Stimulated activated effector memory CD8-positive, alpha-beta T cell treated with anti-CD3 and anti-CD28 coated beads, Interleukin-12 subunit alpha, Interleukin-12 subunit beta, amount 100 ng/mL, for 72 hours (primary cell): ENCODE measurements at regions not wholly inside any gene's neighbourhood (a gene's known extent, or its start where the extent isn't known, plus 50 kb on each side); places are given as distances from the start of the nearest gene placed in this dataset.

ENCODE experiments used
- ATAC-seq: fragments of 150-1000 bp; cut with Tn5 transposase; 2 replicates; pipeline ENCODE4 v1.10.0; 2021
- DNase-seq, 2 donors: peaks; one replicate each; pipeline ENCODE4 v3.0.0; 2021 to 2022; ENCODE audit warnings: low spot score in 2 of 2
- H3K27ac Mint-ChIP-seq: one replicate; pipeline ENCODE4 v1.8.0; 2022; ENCODE audit warnings: mild to moderate bottlenecking, mixed read lengths
- H3K36me3 Mint-ChIP-seq: one replicate; pipeline ENCODE4 v1.8.0; 2022; ENCODE audit warnings: mild to moderate bottlenecking, mixed read lengths
- H3K4me1 Mint-ChIP-seq: one replicate; pipeline ENCODE4 v1.8.0; 2022; ENCODE audit warnings: mixed read lengths
- H3K4me3 Mint-ChIP-seq: one replicate; pipeline ENCODE4 v1.8.0; 2022; ENCODE audit warnings: mild to moderate bottlenecking, mixed read lengths
- H3K9me3 Mint-ChIP-seq: one replicate; pipeline ENCODE4 v1.8.0; 2022; ENCODE audit warnings: mixed read lengths

DNA sequence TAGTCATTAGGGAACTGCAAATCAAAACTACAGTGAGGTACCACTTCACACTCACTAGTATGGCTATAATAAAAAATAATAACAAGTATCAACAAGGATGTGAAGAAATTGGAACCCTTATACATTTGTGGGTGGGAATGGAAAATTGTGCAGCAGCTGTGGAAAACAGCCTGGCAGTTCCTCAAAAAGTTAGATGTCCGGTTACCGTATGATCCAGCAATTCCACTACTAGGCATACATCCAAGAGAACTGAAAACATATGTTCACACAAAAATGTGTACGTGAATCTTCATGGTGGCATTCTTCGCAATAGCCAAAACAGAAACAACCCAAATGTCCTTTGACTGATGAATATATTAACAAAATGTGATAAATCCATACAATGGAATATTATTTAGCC, 187.9 kb upstream of the LYSMD4 start:
- no peaks in the 10 kb centered on the region for H3K36me3 Mint-ChIP-seq

DNA sequence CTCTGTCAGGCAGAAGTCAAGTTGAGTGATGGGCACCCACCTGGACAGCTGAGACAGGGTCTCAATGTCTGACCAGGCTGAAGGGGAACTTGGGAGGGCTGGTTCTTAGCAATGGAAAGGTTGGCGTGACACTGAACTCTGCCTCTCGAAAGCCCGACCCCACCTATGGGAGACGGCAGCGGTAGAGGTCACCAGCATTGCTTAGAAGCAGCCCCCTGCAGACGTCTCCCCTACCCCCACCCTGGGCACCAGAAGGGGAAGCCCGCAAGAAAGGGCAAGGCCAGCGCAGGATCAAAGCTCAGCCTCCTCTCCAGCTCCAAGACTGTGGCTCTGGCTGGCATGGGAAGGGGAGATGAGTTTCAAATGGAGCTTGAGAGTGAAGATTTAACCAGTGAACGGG, 184.8 kb upstream of the LYSMD4 start:
- DNase-seq (no peak), ATAC-seq (no peak)
- Mint-ChIP-seq H3K36me3 (no peaks in the 10 kb centered on the region), H3K4me3 (no peak overlapping the region), H3K27ac (no peak overlapping the region), H3K4me1 (no peaks in the 10 kb centered on the region), H3K9me3 (no peaks in the 10 kb centered on the region)

More for the DNA sequence above, 187.9 kb upstream of the LYSMD4 start:
- no peaks in the 10 kb centered on the region for H3K4me1 Mint-ChIP-seq
- DNase-seq (no peak), ATAC-seq (no peak)
- H3K27ac Mint-ChIP-seq, result no peak overlapping the region
- no peak overlapping the region for H3K4me3 Mint-ChIP-seq
- H3K9me3 Mint-ChIP-seq, result no peaks in the 10 kb centered on the region

DNA sequence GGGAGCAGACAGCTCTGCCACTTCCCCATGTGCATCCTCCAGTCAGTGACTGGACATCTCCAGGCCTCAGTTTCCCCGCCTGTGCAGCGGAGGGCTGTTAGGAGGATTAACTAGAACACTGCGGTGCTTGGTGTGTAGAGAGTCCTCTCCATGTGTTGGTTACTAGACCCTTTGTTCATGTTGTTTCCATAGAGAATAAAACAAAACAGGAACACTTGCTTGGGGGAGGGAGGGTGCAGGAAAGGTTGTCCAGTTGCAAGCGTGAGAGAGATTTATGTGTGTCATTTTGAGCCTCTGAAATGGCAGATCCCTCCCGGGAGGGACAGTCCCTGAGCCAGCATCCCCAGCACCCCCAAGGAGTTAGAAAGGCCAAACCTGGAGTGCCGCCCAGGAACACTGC, 184.0 kb upstream of the LYSMD4 start:
- H3K36me3 Mint-ChIP-seq, result no peaks in the 10 kb centered on the region
- ATAC-seq, result no peak
- no peak overlapping the region for H3K4me3 Mint-ChIP-seq
- no peaks in the 10 kb centered on the region for H3K4me1 Mint-ChIP-seq
- no peaks in the 10 kb centered on the region for H3K9me3 Mint-ChIP-seq
- no peak overlapping the region for H3K27ac Mint-ChIP-seq
- no peak for DNase-seq

DNA sequence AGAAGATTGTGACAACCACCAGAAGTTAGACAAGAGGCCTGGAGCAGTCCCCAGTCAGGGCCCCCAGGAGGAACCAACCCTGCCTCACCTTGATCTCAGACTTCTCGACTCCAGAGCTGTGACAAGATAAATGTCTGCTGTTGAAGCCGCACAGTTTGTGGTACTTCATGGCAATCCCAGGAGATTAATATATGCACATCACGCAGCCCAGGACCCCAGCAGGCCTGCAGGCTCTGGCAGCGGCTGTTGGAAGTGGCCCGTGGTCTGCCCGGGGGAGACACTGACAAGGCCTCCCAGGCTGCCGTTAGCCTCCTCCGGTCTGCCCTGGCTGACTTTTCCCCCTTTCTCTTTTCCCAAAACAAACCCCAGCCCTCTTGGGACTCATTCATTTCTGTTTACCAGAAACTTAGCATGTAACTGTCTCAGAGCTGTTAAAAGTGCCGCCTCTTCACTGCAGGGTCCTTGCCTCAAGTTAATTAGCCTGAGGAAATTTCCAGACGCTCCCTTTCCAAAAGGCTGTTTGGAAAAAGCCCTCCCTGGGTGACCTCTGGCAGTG, 183.5 kb upstream of the LYSMD4 start:
- DNase-seq, result no peak
- no peak for ATAC-seq
- Mint-ChIP-seq H3K9me3 (no peaks in the 10 kb centered on the region), H3K4me1 (no peaks in the 10 kb centered on the region), H3K4me3 (no peak overlapping the region), H3K36me3 (no peaks in the 10 kb centered on the region), H3K27ac (no peak overlapping the region)

GRCh38 chr15:99914723-99915122, 181.5 kb upstream of the LYSMD4 start:
- no peak for DNase-seq

DNA sequence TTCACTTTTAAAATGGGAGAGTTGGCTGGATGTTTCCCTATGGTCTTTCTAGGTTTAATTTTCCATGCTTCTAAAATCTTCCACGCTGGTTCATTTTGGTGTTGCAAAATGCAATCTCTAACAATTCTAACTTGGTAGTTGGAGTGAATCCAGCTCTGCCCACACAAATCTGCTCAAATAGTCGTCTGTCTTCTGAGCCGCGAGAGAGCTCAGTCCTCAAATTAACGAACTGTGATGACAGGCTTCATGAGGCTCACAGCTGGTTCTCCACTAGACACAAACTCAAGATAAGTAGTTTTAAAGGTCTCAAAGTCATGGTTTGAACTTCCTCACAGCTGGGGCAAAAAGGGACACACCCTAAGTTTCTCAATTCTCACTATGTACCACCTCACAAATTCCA, 178.6 kb upstream of the LYSMD4 start:
- no peaks in the 10 kb centered on the region for H3K9me3 Mint-ChIP-seq
- H3K4me3 Mint-ChIP-seq, result no peak overlapping the region
- H3K36me3 Mint-ChIP-seq, result no peaks in the 10 kb centered on the region
- H3K27ac Mint-ChIP-seq, result no peak overlapping the region
- no peak for ATAC-seq
- DNase-seq, result no peak
- H3K4me1 Mint-ChIP-seq, result no peaks in the 10 kb centered on the region

More at GRCh38 chr15:99914723-99915122, 181.5 kb upstream of the LYSMD4 start:
- H3K4me3 Mint-ChIP-seq, result no peak overlapping the region
- no peaks in the 10 kb centered on the region for H3K4me1 Mint-ChIP-seq
- no peak for ATAC-seq
- no peaks in the 10 kb centered on the region for H3K9me3 Mint-ChIP-seq
- H3K36me3 Mint-ChIP-seq, result no peaks in the 10 kb centered on the region
- H3K27ac Mint-ChIP-seq, result no peak overlapping the region

DNA sequence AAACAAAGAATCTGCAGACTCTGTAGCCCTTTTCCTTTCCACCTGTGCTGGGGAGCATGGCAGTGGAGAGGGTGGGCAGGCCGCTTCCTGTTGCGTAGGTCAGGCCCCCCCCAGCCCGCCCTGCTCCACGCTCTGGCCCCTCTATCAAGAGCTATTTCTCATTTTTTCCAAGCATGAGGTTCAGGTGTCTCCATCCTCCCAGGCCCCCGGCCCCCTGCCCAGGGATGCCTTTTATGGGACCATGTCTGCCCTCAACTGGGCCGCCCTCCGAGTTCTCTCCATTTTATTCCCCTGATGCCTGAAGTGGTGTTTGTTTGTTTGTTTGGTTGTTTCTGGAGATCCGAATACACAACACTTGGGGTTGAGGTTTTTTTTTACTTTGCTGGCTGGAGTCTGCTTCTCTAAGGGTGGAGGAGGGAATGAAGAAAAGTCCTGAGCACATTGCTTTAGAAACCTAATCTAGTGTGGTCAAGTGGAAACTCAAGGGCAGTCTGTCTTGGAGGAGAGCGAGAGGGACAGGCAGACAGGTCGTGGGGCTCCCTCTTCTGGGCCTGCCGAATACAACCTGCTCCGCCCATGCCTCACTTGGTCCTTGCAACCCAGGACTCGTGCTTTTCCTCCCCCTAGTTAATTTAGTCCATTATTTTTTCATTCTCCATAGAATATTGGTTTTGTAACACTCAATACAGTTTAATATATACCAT, 176.5 kb upstream of the LYSMD4 start:
- H3K36me3 Mint-ChIP-seq, result no peaks in the 10 kb centered on the region
- H3K27ac Mint-ChIP-seq, result no peak overlapping the region
- no peaks in the 10 kb centered on the region for H3K9me3 Mint-ChIP-seq
- ATAC-seq (no peak), DNase-seq (no peak)
- H3K4me3 Mint-ChIP-seq, result no peak overlapping the region
- no peaks in the 10 kb centered on the region for H3K4me1 Mint-ChIP-seq

DNA sequence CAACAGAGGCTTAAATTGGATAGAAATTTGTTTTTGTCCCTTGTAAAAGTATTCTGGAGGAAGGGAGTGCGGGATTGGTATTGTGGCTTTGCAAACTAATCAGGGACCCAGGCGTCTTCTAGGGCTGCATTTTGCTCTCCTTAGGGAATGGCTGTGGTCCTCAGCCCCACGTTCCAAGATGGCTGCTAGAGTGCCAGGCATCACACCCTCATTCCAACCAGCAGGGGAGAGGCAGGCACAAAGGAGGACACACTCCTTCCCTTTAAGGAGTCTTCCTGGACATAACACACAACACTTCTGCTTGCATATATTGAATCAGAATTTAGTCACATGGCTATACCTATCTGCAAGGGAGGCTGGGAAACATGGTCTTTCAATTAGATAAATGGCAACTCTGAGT, 174.5 kb upstream of the LYSMD4 start:
- Mint-ChIP-seq H3K27ac (no peak overlapping the region), H3K36me3 (no peaks in the 10 kb centered on the region), H3K4me1 (no peaks in the 10 kb centered on the region), H3K4me3 (no peak overlapping the region), H3K9me3 (no peaks in the 10 kb centered on the region)
- ATAC-seq (no peak), DNase-seq (no peak)

DNA sequence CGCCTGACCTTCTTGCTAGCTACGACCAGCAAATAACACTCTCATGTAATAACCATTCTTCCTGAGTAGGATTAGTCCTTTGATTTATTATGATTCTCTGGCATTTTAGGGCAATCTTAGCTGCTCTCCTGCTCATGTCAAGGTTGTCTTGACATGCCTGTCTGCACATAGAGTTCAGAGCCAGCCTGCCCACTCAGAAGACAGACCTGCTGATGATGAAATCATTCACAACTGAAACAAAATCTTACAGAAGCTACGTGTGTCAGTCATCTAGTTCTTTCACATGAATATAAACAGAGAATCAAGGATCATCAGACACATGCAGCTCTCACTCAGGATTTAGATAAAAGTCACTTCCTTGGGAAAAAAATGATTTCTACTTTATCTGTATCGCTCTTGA, 173.6 kb upstream of the LYSMD4 start:
- DNase-seq (no peak), ATAC-seq (peak; percentile 60)
- Mint-ChIP-seq H3K4me3 (no peak overlapping the region), H3K27ac (no peak overlapping the region), H3K36me3 (no peaks in the 10 kb centered on the region), H3K9me3 (no peaks in the 10 kb centered on the region), H3K4me1 (no peaks in the 10 kb centered on the region)

GRCh38 chr15:99906311-99906710, 173.1 kb upstream of the LYSMD4 start:
- Mint-ChIP-seq H3K36me3 (no peaks in the 10 kb centered on the region), H3K9me3 (no peaks in the 10 kb centered on the region), H3K4me1 (no peaks in the 10 kb centered on the region), H3K27ac (no peak overlapping the region), H3K4me3 (no peak overlapping the region)
- DNase-seq (no peak), ATAC-seq (no peak)

DNA sequence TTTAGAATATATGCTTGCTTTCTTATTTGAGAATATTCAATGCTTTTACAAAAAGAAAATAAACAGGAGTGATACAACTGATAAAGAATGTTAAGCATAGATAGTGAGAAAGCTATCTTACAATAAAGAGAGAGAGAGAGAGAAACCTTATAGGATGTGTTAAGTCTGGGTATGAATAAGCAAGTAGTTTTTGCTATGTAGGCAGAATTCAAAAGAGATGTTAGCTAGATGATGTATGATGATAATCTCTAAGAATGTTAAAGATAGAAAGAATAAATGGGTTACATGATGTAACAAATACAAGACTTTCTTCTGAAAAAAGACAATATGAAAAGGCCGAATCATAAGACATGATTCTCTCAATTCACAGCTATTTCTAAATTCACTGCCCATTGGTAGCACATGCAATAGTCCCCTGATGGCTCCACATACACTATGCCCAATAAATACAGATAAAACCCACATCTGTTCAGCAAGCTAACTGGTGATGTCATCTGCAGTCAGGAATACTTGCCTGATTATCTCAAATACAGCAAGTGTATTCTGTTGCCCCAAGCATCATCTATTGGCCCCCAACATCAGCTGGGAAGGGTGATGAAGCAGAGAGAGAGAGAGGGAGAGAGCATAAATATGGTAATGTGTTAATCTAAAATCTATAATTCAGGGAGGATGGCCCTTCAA, 169.2 kb upstream of the LYSMD4 start:
- ATAC-seq, result no peak
- DNase-seq, result no peak
- Mint-ChIP-seq H3K36me3 (no peaks in the 10 kb centered on the region), H3K4me3 (no peak overlapping the region), H3K27ac (no peak overlapping the region), H3K4me1 (no peaks in the 10 kb centered on the region), H3K9me3 (no peaks in the 10 kb centered on the region)

DNA sequence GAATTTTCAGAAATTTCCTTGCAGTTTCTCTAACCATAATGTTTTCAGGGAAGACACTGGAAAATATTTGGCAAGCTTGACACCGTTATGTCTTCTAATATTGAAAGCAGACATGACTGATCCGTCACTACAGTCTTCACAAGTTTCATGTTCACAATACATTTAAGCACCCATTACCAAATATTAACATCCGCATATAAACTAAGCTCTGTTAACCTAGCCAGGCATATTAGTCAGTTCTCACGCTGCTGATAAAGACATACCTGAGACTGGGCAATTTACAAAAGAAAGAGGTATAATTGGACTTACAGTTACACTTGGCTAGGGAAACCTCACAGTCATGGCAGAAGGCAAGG, 162.7 kb upstream of the LYSMD4 start:
- Mint-ChIP-seq H3K9me3 (peaks cover 4% of the 10 kb centered on the region), H3K4me1 (no peaks in the 10 kb centered on the region), H3K36me3 (no peaks in the 10 kb centered on the region), H3K4me3 (no peak overlapping the region), H3K27ac (no peak overlapping the region)
- ATAC-seq (no peak), DNase-seq (no peak)

DNA sequence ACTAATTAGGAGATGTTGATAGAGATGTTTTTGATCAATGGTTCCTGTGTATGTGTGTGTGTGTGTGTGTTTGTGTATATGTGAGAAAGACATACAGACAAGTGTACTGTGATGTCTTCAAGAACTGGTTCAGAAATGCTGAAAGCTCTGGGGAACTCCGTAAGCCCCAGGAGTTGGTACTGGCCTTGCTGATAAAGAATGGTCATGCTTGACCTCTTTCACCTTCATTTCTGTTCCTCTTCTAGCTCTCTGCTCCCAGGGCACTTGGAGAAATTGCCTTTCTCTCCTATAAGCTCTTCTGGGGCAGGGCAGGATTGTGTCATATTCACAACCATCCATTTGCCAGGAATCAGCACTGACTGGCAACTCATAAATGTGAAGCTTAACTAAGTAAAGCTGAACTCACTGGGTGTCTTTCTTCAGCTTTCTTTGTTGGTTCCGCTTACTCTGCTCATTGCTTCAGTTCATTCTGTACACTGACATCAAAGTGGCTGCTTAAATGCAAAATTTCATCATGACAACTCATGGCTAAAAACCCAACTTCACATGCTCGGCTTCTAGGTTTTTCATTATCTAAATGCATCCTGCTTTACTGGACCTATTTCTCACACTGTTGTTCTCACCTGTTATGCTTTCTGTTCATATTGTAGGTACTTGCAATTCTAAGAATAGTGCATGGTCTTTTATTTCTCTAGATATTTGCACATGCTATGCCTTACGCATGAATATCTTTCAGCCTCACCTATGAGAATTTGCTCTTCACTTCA, 162.1 kb upstream of the LYSMD4 start:
- H3K9me3 Mint-ChIP-seq, result peaks cover 4% of the 10 kb centered on the region
- no peak overlapping the region for H3K4me3 Mint-ChIP-seq
- H3K27ac Mint-ChIP-seq, result no peak overlapping the region
- DNase-seq (no peak), ATAC-seq (no peak)
- no peaks in the 10 kb centered on the region for H3K4me1 Mint-ChIP-seq
- H3K36me3 Mint-ChIP-seq, result no peaks in the 10 kb centered on the region

DNA sequence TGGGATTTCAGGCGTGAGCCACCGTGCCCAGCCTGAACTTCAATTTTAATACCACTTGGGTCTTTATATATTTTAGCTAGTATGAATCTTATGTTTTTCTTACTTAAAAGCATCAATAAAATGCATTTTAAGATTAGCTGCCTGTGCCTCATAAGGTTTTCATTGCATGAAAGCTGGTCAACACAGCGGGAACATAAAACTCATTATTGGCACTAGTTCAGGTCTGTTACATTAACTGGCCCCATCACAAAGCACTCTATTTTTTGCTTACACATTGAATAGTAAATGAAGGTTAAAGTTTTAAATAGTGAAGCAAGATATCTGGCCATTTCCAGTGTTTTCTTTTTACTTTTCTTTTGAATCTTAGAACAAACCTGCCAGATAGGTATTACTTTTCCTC, 145.6 kb upstream of the LYSMD4 start:
- H3K4me3 Mint-ChIP-seq, result no peak overlapping the region
- no peak for ATAC-seq
- DNase-seq, result no peak
- no peaks in the 10 kb centered on the region for H3K9me3 Mint-ChIP-seq
- peaks cover 6% of the 10 kb centered on the region for H3K36me3 Mint-ChIP-seq
- no peak overlapping the region for H3K27ac Mint-ChIP-seq
- no peaks in the 10 kb centered on the region for H3K4me1 Mint-ChIP-seq

DNA sequence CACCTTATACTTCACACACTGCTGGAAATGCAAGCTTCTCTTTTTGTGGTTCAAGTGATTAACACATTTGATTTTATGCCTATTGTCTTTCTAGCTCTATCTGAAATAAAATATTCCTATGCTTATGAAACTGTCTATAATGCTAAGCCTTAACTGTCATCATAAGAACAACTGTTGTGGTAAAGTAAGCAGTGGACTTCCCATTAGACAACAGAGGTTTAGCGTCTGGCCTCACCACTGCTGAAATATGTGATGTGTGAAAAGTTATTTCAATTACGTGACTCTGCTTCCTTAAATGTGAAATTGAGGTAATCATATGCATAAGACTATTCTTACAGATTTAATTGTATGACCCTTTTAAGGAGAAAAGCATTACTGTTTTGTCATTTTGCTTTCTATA, 140.2 kb upstream of the LYSMD4 start:
- Mint-ChIP-seq H3K9me3 (no peaks in the 10 kb centered on the region), H3K4me1 (no peaks in the 10 kb centered on the region), H3K27ac (no peak overlapping the region), H3K36me3 (no peaks in the 10 kb centered on the region), H3K4me3 (no peak overlapping the region)
- ATAC-seq (no peak), DNase-seq (no peak)
